Heart left ventricle (tissue), 16 donors: ENCODE measurements at regions not wholly inside any gene's neighbourhood (a gene's known extent, or its start where the extent isn't known, plus 50 kb on each side); places are given as distances from the start of the nearest gene placed in this dataset.

Experiments used
- ATAC-seq, 4 donors: fragments of 200-7000 bp; cut with Tn5 transposase; one replicate each; pipeline ENCODE4 v1.9.1; 2020 to 2022; ENCODE audit warnings: moderate library complexity in 4 of 4, mild to moderate bottlenecking in 3 of 4, moderate number of reproducible peaks in 1 of 4
- DNase-seq, 5 donors: peaks; one replicate each; pipeline ENCODE4 v3.0.0-alpha.2; 2020
- H3K27ac ChIP-seq, 12 donors: fragments of 200-600 bp; sonication (generic) in 4 of 12; one replicate each; pipeline versions ENCODE4 v1.5.0 to v1.8.0; 2016 to 2022; ENCODE audit warnings: mild to moderate bottlenecking in 2 of 12
- H3K27me3 ChIP-seq, 9 donors: fragments of 200-600 bp; sonication (generic) in 2 of 9; one replicate each; pipeline versions ENCODE4 v1.5.1 to v1.8.0; 2016 to 2022; ENCODE audit warnings: mild to moderate bottlenecking in 3 of 9
- H3K36me3 ChIP-seq, 9 donors: fragments of 200-600 bp; sonication (generic) in 2 of 9; one replicate each; pipeline versions ENCODE4 v1.5.0 to v1.8.0; 2018 to 2022; ENCODE audit warnings: mild to moderate bottlenecking in 2 of 9
- H3K4me1 ChIP-seq, 12 donors: fragments of 200-600 bp; sonication (generic) in 4 of 12; one replicate each; pipeline versions ENCODE4 v1.5.0 to v1.8.0; 2016 to 2022; ENCODE audit warnings: mild to moderate bottlenecking in 3 of 12
- H3K4me3 ChIP-seq, 12 donors: fragments of 200-600 bp; sonication (generic) in 4 of 12; one replicate each; pipeline versions ENCODE4 v1.5.0 to v1.8.0; 2017 to 2022; ENCODE audit warnings: mild to moderate bottlenecking in 9 of 12, moderate library complexity in 4 of 12
- H3K9me3 ChIP-seq, 12 donors: fragments of 200-600 bp; sonication (generic) in 4 of 12; one replicate each; pipeline versions ENCODE4 v1.5.0 to v1.8.0; 2016 to 2022; ENCODE audit warnings: mild to moderate bottlenecking in 1 of 12
- CTCF ChIP-seq, 12 donors: fragments of 200-600 bp; sonication (generic) in 4 of 12; IDR thresholded peaks; one replicate each; pipeline versions ENCODE4 v1.5.0 to v1.8.0; 2018 to 2022; ENCODE audit warnings: antibody characterized with exemption in 12 of 12, mild to moderate bottlenecking in 5 of 12
- POLR2A ChIP-seq, 2 donors: fragments of 450-650 bp; IDR thresholded peaks; one replicate each; pipeline ENCODE4 v1.6.1; 2017; ENCODE audit warnings: antibody characterized with exemption in 2 of 2, mild to moderate bottlenecking in 2 of 2, moderate library complexity in 2 of 2
- WGBS, 4 donors: extraction: QIAGEN DNeasy Blood & Tissue Kit in 2 of 4; methylation state at CpG; one replicate each; pipeline versions ENCODE4 v1.1.5 to v1.1.7; 2013 to 2018; 5-methylcytosine and 5-hydroxymethylcytosine counted together
- intact Hi-C, 10 donors: fragments of 100-400 bp; cut with DNase I; formaldehyde crosslinking; loops; one replicate each; pipeline versions ENCODE4 v1.11.1 to v1.14.2; 2022
- donor health status: ischemic (EF 13 %, LVEDD 7.1; RV severe dilation, severe dysfunction).
- donor health status: healthy with polysubstance abuse.
- donor health status: DM: no; HTN: yes; CAD: no.
- donor health status: DM: no; HTN: no; CAD: no.
- donor health status: ischemic (EF 25% LVEDD 6.9; RV normal size, moderate dysfunction).
- donor health status: ischemic (EF 25% LVEDD 5.7; RV mildly dilated, moderate dysfunction).
- donor health status: healthy.
- donor health status: DM: yes; HTN: yes; CAD: no.
- donor health status: ischemic (EF 35%, LVEDD 5.7; RV mildly dilated, moderate dysfunction).
- donor health status: nonischemic (EF 11% LVEDD 7.7; RV severe dilation, severe dysfunction).
- donor health status: DM: yes; HTN: yes; CAD: no.
- donor health status: PGD.
- donor health status: ischemic (EF 29% LVEDD 5.4; RV normal size, mild dysfunction).
- donor health status: nonischemic (EF 23%, LVEDD 6.1; RV moderate dilation, normal function).

DNA sequence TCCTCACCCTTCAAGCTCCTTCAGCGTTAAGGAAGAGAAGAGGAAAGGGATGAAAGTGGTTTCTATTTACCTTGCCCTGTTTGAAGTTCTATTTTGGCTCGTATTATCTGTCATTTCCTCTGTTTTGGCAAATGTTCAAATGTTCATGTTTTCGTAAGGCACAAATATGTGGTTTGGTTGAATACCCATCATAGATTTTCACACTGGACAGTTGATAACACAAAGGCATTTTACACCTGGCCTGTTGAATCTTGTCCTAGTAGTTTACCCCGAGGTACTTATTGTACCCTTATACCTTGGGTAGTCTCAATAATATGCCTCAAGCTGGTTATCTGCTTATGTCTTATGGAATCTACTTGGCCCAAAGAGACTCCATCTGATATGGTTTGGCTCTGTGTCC is 706.9 kb downstream of the METTL15 start:
- DNase-seq (no peak), ATAC-seq (no peak)
- Histone ChIP-seq H3K36me3 (no peaks in the 10 kb centered on the region), H3K27ac (no peak overlapping the region), H3K27me3 (no peaks in the 10 kb centered on the region), H3K9me3 (no peaks in the 10 kb centered on the region), H3K4me1 (no peaks in the 10 kb centered on the region), H3K4me3 (no peak overlapping the region)
- TF ChIP-seq POLR2A (IDR thresholded peaks at IDR 0.05) (no peak), CTCF (IDR thresholded peaks at IDR 0.05) (no peak)
- intact Hi-C loops: no loop called here
- 51 to 77% (median 54%) methylated on average over 4 of the region's 4 CpGs for WGBS, 4 donors

DNA sequence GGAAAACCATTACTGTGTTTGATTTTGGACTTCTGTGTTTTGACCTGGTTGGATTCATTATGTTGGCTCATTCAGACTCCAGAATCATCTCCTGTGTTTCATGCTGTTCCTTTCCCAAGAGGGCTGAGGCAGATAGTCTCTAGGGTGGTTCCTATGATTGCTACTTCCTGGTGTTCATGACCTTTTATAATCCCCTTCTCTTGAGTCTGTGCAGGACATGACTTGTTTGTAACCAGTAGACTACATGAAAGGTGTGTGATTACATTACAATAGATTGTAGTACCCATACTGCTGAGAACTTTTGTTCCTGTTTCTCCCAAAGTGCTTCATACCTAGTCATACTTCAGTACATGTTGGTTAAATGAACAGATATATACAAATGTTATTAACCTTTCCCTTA is 700.6 kb downstream of the METTL15 start:
- no peak overlapping the region for H3K4me3 ChIP-seq
- no peak for TF ChIP-seq CTCF (IDR thresholded peaks at IDR 0.05)
- no peak for TF ChIP-seq POLR2A (IDR thresholded peaks at IDR 0.05)
- no peak overlapping the region for H3K27ac ChIP-seq
- DNase-seq: no peak
- no peak for ATAC-seq
- no peaks in the 10 kb centered on the region for H3K4me1 ChIP-seq
- H3K9me3 ChIP-seq: no peaks in the 10 kb centered on the region
- intact Hi-C loops: no loop called here
- H3K36me3 ChIP-seq: no peaks in the 10 kb centered on the region
- no peaks in the 10 kb centered on the region for H3K27me3 ChIP-seq

- ATAC-seq (no peak), DNase-seq (no peak)
- Histone ChIP-seq H3K36me3 (no peaks in the 10 kb centered on the region), H3K4me1 (no peaks in the 10 kb centered on the region), H3K27ac (no peak overlapping the region), H3K27me3 (no peaks in the 10 kb centered on the region), H3K9me3 (no peaks in the 10 kb centered on the region), H3K4me3 (no peak overlapping the region)
- TF ChIP-seq POLR2A (IDR thresholded peaks at IDR 0.05) (no peak), CTCF (IDR thresholded peaks at IDR 0.05) (no peak)
- intact Hi-C loops: no loop called here
- WGBS, 4 donors: 73 to 84% (median 77%) methylated on average over 2 of the region's 2 CpGs
These were observed 691.1 kb downstream of the METTL15 start for GRCh38 chr11:28799316-28799715.

DNA sequence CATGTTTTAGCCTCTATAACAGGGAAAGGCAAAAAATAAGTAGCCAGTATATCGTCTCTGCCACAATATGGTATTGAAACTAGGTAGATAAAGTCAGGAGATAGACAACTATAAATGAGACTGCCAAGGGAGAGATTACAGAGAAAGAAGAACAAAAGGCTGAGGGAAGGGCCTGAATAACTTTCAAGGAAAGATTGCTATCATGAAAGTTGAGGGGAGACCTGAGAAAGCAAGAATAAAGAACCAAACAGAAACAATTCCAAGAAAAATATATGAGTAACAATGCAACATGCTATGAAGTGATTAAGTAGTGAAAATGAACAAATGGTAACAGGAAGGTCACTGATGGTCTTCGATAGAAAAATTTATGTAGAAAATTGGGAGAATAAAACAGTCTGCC is 690.1 kb downstream of the METTL15 start:
- H3K27me3 ChIP-seq: no peaks in the 10 kb centered on the region
- 64 to 75% (median 71%) methylated on average over 2 of the region's 2 CpGs for WGBS, 4 donors
- H3K4me3 ChIP-seq: no peak overlapping the region
- no peak for ATAC-seq
- H3K36me3 ChIP-seq: no peaks in the 10 kb centered on the region
- H3K27ac ChIP-seq: no peak overlapping the region
- intact Hi-C loops: no loop called here
- TF ChIP-seq CTCF (IDR thresholded peaks at IDR 0.05): no peak
- no peak for TF ChIP-seq POLR2A (IDR thresholded peaks at IDR 0.05)
- DNase-seq: no peak
- no peaks in the 10 kb centered on the region for H3K9me3 ChIP-seq
- H3K4me1 ChIP-seq: no peaks in the 10 kb centered on the region
